WTC11 (cell line): ENCODE measurements at regions not wholly inside any gene's neighbourhood (a gene's known extent, or its start where the extent isn't known, plus 50 kb on each side); places are given as distances from the start of the nearest gene placed in this dataset.

ENCODE experiments used
- ATAC-seq: fragments of 200-7000 bp; cut with Tn5 transposase; 2 replicates; pipeline ENCODE4 v1.10.0; 2021; ENCODE audit warnings: mild to moderate bottlenecking, moderate library complexity
- CTCF ChIA-PET: fragments of 300-600 bp; sonication (Branson Sonifier 250); formaldehyde crosslinking; loops from one replicate; lab custom pipeline; 2021; ENCODE audit warnings: antibody characterized with exemption; lab: Charles Lee
- POLR2A ChIA-PET: fragments of 350-600 bp; sonication (Branson Sonifier 250); formaldehyde crosslinking; loops from one replicate; lab custom pipeline; 2021; ENCODE audit warnings: antibody characterized with exemption; lab: Charles Lee
- DNase-seq: peaks from one replicate; pipeline ENCODE4 v3.0.0; 2021; ENCODE audit warnings: low spot score
- H3K27ac Mint-ChIP-seq: 2 replicates; pipeline ENCODE4 v1.8.0; 2021; ENCODE audit warnings: mixed read lengths
- H3K27me3 Mint-ChIP-seq: 2 replicates; pipeline ENCODE4 v1.8.0; 2021; ENCODE audit warnings: low read depth, mild to moderate bottlenecking, moderate library complexity, mixed read lengths
- H3K36me3 Mint-ChIP-seq: 2 replicates; pipeline ENCODE4 v1.8.0; 2021; ENCODE audit warnings: mixed read lengths
- H3K4me1 Mint-ChIP-seq: 2 replicates; pipeline ENCODE4 v1.8.0; 2022; ENCODE audit warnings: mixed read lengths
- H3K4me3 Mint-ChIP-seq: 2 replicates; pipeline ENCODE4 v1.8.0; 2021; ENCODE audit warnings: mild to moderate bottlenecking, moderate library complexity, mixed read lengths
- H3K9me3 Mint-ChIP-seq: 2 replicates; pipeline ENCODE4 v1.8.0; 2021; ENCODE audit warnings: mixed read lengths
- CBFB ChIP-seq: sonication (generic); formaldehyde crosslinking; IDR thresholded peaks from 2 replicates; pipeline ENCODE4 v1.8.1; 2022; ENCODE audit warnings: mild to moderate bottlenecking, low read depth, missing genetic modification reagents
- E2F4 ChIP-seq: sonication (generic); formaldehyde crosslinking; IDR thresholded peaks from 2 replicates; pipeline ENCODE4 v1.8.1; 2022; ENCODE audit warnings: low read depth, mild to moderate bottlenecking, moderate library complexity, missing genetic modification reagents, borderline replicate concordance
- FOXK1 ChIP-seq: sonication (generic); formaldehyde crosslinking; IDR thresholded peaks from 2 replicates; pipeline ENCODE4 v1.8.0; 2022; ENCODE audit warnings: mild to moderate bottlenecking, moderate library complexity, missing genetic modification reagents
- GABPB1 ChIP-seq: sonication (generic); formaldehyde crosslinking; IDR thresholded peaks from 2 replicates; pipeline ENCODE4 v1.8.1; 2023; ENCODE audit warnings: mild to moderate bottlenecking, missing genetic modification reagents
- GRHL2 ChIP-seq: fragments of 250-450 bp; sonication (Bioruptor Pico); IDR thresholded peaks from 2 replicates; pipeline ENCODE4 v1.8.0; 2022; ENCODE audit warnings: mild to moderate bottlenecking, moderate library complexity; ENCODE audit not compliant: insufficient replicate concordance, severe bottlenecking
- HMGA2 ChIP-seq: fragments of 250-450 bp; sonication (Bioruptor Pico); IDR thresholded peaks from 2 replicates; pipeline ENCODE4 v1.4.0; 2021; ENCODE audit warnings: mild to moderate bottlenecking, moderate library complexity
- MAX ChIP-seq: sonication (generic); formaldehyde crosslinking; IDR thresholded peaks from 2 replicates; pipeline ENCODE4 v1.8.0; 2022; ENCODE audit warnings: mild to moderate bottlenecking, missing genetic modification reagents
- PREB ChIP-seq: sonication (generic); formaldehyde crosslinking; IDR thresholded peaks from 2 replicates; pipeline ENCODE4 v1.8.1; 2022; ENCODE audit warnings: mild to moderate bottlenecking, missing genetic modification reagents, moderate library complexity, borderline replicate concordance
- TCF7 ChIP-seq: sonication (generic); formaldehyde crosslinking; IDR thresholded peaks from 2 replicates; pipeline ENCODE4 v1.8.0; 2022; ENCODE audit warnings: mild to moderate bottlenecking, low read depth, missing genetic modification reagents, moderate library complexity
- TP53 ChIP-seq: sonication (generic); formaldehyde crosslinking; IDR thresholded peaks from 2 replicates; pipeline ENCODE4 v1.8.1; 2023; ENCODE audit warnings: mild to moderate bottlenecking, missing genetic modification reagents
- USF2 ChIP-seq: sonication (generic); formaldehyde crosslinking; IDR thresholded peaks from 2 replicates; pipeline ENCODE4 v1.8.1; 2023; ENCODE audit warnings: mild to moderate bottlenecking, missing genetic modification reagents, moderate library complexity
- ZNF532 ChIP-seq: fragments of 250-450 bp; sonication (Bioruptor Pico); IDR thresholded peaks from 2 replicates; pipeline ENCODE4 v1.9.0; 2021; ENCODE audit warnings: mild to moderate bottlenecking, borderline replicate concordance

- TF ChIP-seq TP53 (CRISPR knock-in tag) (no peak), E2F4 (CRISPR knock-in tag) (no peak), GRHL2 (CRISPR knock-in tag) (no peak), CBFB (CRISPR knock-in tag) (no peak), ZNF532 (CRISPR knock-in tag) (no peak)
Measured at GRCh38 chr4:187615972-187616371, 379.6 kb upstream of the ZFP42 start (continued).

- Mint-ChIP-seq H3K27me3 (no peaks in the 10 kb centered on the region), H3K36me3 (no peaks in the 10 kb centered on the region), H3K27ac (no peak overlapping the region), H3K4me1 (peaks cover 25% of the 10 kb centered on the region), H3K9me3 (no peaks in the 10 kb centered on the region), H3K4me3 (no peak overlapping the region)
- no peak for TF ChIP-seq MAX (CRISPR knock-in tag)
- no peak for TF ChIP-seq HMGA2 (CRISPR knock-in tag)
- TF ChIP-seq GABPB1, result 0 out of 2 replicates have a peak, but pooled peaks have one; percentile 42
- DNase-seq (no peak), ATAC-seq (no peak)
- POLR2A ChIA-PET, result interaction anchor here (0.7 kb wide), 1 partner anchor 8 kb away, joined by 3 read pairs; no protein-coding TSS in a partner anchor
- CTCF ChIA-PET, result interaction anchor here (0.6 to 2.2 kb wide), 3 partner anchors 11 to 1042 kb away, joined by 3 to 12 read pairs (median 3); no protein-coding TSS in a partner anchor
Measured at GRCh38 chr4:187617113-187617512, 378.5 kb upstream of the ZFP42 start.

GRCh38 chr4:187618701-187619281, 376.8 kb upstream of the ZFP42 start:
- TF ChIP-seq FOXK1 (CRISPR knock-in tag) (no peak), TCF7 (no peak), PREB (no peak), USF2 (CRISPR knock-in tag) (no peak)
- no peak overlapping the region for H3K27ac Mint-ChIP-seq
- no peak overlapping the region for H3K4me3 Mint-ChIP-seq
- ATAC-seq (no peak), DNase-seq (no peak)
- CTCF ChIA-PET, result interaction anchor here (0.5 to 1.8 kb wide), 2 partner anchors 12 to 734 kb away, joined by 5 to 6 read pairs; no protein-coding TSS in a partner anchor
- POLR2A ChIA-PET, result no interaction called here
- peaks cover 9% of the 10 kb centered on the region for H3K9me3 Mint-ChIP-seq
- peaks cover 5% of the 10 kb centered on the region for H3K36me3 Mint-ChIP-seq
- H3K27me3 Mint-ChIP-seq, result no peaks in the 10 kb centered on the region
- H3K4me1 Mint-ChIP-seq, result peaks cover 29% of the 10 kb centered on the region
